Osteoblast (primary cell): ENCODE measurements at regions not wholly inside any gene's neighbourhood (a gene's known extent, or its start where the extent isn't known, plus 50 kb on each side); places are given as distances from the start of the nearest gene placed in this dataset.

ENCODE experiments used
- DNase-seq: peaks from one replicate; pipeline ENCODE4 v3.0.0; 2011; ENCODE audit warnings: low spot score, mixed read lengths; ENCODE audit not compliant: insufficient read length; ENCODE audit errors: missing footprints
- H2AFZ ChIP-seq: 2 replicates; pipeline ENCODE4 v1.6.0; 2011; ENCODE audit warnings: mild to moderate bottlenecking, low read length
- H3K27ac ChIP-seq: 2 replicates; pipeline ENCODE4 v1.5.1; 2011; ENCODE audit warnings: mild to moderate bottlenecking, low read depth, low read length, moderate library complexity
- H3K27me3 ChIP-seq: 2 replicates; pipeline ENCODE4 v1.6.0; 2012; ENCODE audit warnings: mild to moderate bottlenecking, control low read depth, inconsistent platforms, low read length, moderate library complexity; ENCODE audit not compliant: insufficient read depth
- H3K36me3 ChIP-seq: 2 replicates; pipeline ENCODE4 v1.5.1; 2011; ENCODE audit warnings: mild to moderate bottlenecking, low read length, control low read depth, moderate library complexity; ENCODE audit not compliant: insufficient read depth
- H3K4me1 ChIP-seq: 2 replicates; pipeline ENCODE4 v1.5.1; 2011; ENCODE audit warnings: mild to moderate bottlenecking, low read length, control low read depth, moderate library complexity; ENCODE audit not compliant: insufficient read depth
- H3K4me2 ChIP-seq: 2 replicates; pipeline ENCODE4 v1.6.0; 2011; ENCODE audit warnings: mild to moderate bottlenecking, low read length; ENCODE audit not compliant: insufficient read depth
- H3K4me3 ChIP-seq: fragments of 200-600 bp; sonication (generic); 3 replicates; pipeline ENCODE4 v1.5.1; 2012; ENCODE audit warnings: mild to moderate bottlenecking, low read length, inconsistent platforms; ENCODE audit not compliant: insufficient read depth
- H3K79me2 ChIP-seq: 2 replicates; pipeline ENCODE4 v1.6.0; 2012; ENCODE audit warnings: mild to moderate bottlenecking, low read length, control low read depth, inconsistent platforms; ENCODE audit not compliant: insufficient read depth
- H3K9me3 ChIP-seq: 2 replicates; pipeline ENCODE4 v1.5.1; 2011; ENCODE audit warnings: low read depth, low read length, control low read depth
- H4K20me1 ChIP-seq: 2 replicates; pipeline ENCODE4 v1.6.0; 2012; ENCODE audit warnings: mild to moderate bottlenecking, low read length, control low read depth; ENCODE audit not compliant: insufficient read depth
- TF ChIP-seq, protein P1 (sequence below): IDR thresholded peaks from 2 replicates; pipeline ENCODE4 v1.5.1; 2011; ENCODE audit warnings: mild to moderate bottlenecking, low read depth, low read length, moderate library complexity; ENCODE audit errors: extremely low read depth

DNA sequence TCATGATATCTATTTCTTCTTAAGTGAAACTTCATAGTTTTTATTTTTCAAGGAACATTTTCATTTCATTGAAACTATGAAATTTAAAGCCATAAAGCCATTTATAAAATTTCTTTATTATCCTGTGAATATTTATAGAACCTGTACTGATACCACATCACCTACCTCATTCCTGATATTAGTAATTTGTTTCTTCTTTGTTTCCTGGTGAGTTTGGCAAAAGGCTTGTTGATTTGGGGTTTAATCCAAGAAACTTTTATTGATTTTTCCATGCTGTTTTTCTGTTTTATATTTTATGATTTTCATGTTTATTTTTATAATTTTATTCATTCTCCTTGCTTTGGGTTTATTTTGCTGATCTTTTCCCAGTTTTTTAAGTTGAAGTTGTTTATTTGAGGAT is 669.4 kb downstream of the NXPH1 start:
- no peak overlapping the region for H3K4me2 ChIP-seq
- no peaks in the 10 kb centered on the region for H3K4me1 ChIP-seq
- TF ChIP-seq, protein P1, sequence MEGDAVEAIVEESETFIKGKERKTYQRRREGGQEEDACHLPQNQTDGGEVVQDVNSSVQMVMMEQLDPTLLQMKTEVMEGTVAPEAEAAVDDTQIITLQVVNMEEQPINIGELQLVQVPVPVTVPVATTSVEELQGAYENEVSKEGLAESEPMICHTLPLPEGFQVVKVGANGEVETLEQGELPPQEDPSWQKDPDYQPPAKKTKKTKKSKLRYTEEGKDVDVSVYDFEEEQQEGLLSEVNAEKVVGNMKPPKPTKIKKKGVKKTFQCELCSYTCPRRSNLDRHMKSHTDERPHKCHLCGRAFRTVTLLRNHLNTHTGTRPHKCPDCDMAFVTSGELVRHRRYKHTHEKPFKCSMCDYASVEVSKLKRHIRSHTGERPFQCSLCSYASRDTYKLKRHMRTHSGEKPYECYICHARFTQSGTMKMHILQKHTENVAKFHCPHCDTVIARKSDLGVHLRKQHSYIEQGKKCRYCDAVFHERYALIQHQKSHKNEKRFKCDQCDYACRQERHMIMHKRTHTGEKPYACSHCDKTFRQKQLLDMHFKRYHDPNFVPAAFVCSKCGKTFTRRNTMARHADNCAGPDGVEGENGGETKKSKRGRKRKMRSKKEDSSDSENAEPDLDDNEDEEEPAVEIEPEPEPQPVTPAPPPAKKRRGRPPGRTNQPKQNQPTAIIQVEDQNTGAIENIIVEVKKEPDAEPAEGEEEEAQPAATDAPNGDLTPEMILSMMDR = no peak
- H3K36me3 ChIP-seq = no peaks in the 10 kb centered on the region
- H4K20me1 ChIP-seq = no peaks in the 10 kb centered on the region
- no peak for DNase-seq
- H2AFZ ChIP-seq = no peak overlapping the region
- no peaks in the 10 kb centered on the region for H3K9me3 ChIP-seq
- H3K27ac ChIP-seq = no peak overlapping the region
- H3K27me3 ChIP-seq = no peaks in the 10 kb centered on the region
- H3K4me3 ChIP-seq = no peak overlapping the region
- no peaks in the 10 kb centered on the region for H3K79me2 ChIP-seq

GRCh38 chr7:9106747-9107146 is 673.3 kb downstream of the NXPH1 start:
- Histone ChIP-seq H3K79me2 (no peaks in the 10 kb centered on the region), H2AFZ (no peak overlapping the region), H3K4me3 (no peak overlapping the region), H3K4me2 (no peak overlapping the region), H3K36me3 (no peaks in the 10 kb centered on the region), H3K9me3 (no peaks in the 10 kb centered on the region), H3K27me3 (no peaks in the 10 kb centered on the region), H4K20me1 (no peaks in the 10 kb centered on the region), H3K4me1 (no peaks in the 10 kb centered on the region), H3K27ac (no peak overlapping the region)
- no peak for DNase-seq
- TF ChIP-seq, protein P1 = no peak

DNA sequence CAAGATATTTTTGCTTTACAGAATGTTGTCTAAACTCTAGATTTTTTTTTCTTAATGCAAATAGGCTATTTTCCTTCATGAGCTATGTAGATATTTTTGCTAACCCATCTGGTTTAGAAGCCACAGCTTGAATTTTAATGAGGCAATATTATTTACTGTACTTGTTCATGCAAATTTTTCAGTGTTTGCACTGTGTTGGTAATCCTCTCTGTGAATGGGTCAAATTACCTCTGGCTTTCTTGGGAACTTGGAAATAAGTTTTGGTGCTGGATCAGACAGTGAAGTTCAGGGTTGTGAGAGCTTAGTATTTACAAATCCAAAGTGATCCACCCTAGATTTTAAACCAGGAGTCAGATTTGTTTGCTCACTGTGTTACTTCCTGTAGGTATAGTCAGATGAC is 686.9 kb downstream of the NXPH1 start:
- Histone ChIP-seq H3K4me3 (no peak overlapping the region), H3K27me3 (no peaks in the 10 kb centered on the region), H3K4me2 (no peak overlapping the region), H3K27ac (no peak overlapping the region), H3K79me2 (no peaks in the 10 kb centered on the region), H3K9me3 (no peaks in the 10 kb centered on the region), H2AFZ (no peak overlapping the region), H3K36me3 (no peaks in the 10 kb centered on the region), H3K4me1 (no peaks in the 10 kb centered on the region), H4K20me1 (no peaks in the 10 kb centered on the region)
- DNase-seq = no peak
- TF ChIP-seq, protein P1 = no peak

DNA sequence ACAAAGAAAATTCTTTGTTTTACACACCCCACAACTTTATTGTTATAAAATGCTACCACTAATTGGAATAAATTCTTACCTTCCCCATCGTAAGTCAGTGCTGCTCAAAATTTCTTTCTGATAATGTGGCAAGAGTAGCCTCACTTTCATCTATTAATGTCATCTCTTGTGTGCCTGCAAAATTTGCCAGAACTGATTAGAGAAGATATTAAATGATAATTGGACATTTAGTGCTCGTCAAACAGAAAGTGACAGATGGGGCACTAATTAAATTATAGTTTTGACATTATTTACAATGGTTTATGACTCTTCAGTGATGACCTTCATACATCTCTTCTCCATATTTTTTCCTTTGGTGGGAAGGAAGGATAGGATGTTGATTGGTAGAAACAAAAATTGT is 690.9 kb downstream of the NXPH1 start:
- no peak overlapping the region for H3K4me2 ChIP-seq
- no peaks in the 10 kb centered on the region for H3K4me1 ChIP-seq
- H3K27ac ChIP-seq = no peak overlapping the region
- no peaks in the 10 kb centered on the region for H3K79me2 ChIP-seq
- no peaks in the 10 kb centered on the region for H3K9me3 ChIP-seq
- no peaks in the 10 kb centered on the region for H3K36me3 ChIP-seq
- no peaks in the 10 kb centered on the region for H3K27me3 ChIP-seq
- no peak overlapping the region for H3K4me3 ChIP-seq
- H4K20me1 ChIP-seq = no peaks in the 10 kb centered on the region
- TF ChIP-seq, protein P1 = no peak
- H2AFZ ChIP-seq = no peak overlapping the region
- DNase-seq = no peak
